GM03348 (cell line): ENCODE measurements at regions not wholly inside any gene's neighbourhood (a gene's known extent, or its start where the extent isn't known, plus 50 kb on each side); places are given as distances from the start of the nearest gene placed in this dataset.
"Not testable (repeated sequence)": the region's sequence is repeated elsewhere in the genome, so short reads cannot be mapped to it uniquely, and the experiment has no call there.

ENCODE experiments used
- DNase-seq: peaks from one replicate; pipeline ENCODE4 v3.0.0; 2012; ENCODE audit warnings: low spot score

DNA sequence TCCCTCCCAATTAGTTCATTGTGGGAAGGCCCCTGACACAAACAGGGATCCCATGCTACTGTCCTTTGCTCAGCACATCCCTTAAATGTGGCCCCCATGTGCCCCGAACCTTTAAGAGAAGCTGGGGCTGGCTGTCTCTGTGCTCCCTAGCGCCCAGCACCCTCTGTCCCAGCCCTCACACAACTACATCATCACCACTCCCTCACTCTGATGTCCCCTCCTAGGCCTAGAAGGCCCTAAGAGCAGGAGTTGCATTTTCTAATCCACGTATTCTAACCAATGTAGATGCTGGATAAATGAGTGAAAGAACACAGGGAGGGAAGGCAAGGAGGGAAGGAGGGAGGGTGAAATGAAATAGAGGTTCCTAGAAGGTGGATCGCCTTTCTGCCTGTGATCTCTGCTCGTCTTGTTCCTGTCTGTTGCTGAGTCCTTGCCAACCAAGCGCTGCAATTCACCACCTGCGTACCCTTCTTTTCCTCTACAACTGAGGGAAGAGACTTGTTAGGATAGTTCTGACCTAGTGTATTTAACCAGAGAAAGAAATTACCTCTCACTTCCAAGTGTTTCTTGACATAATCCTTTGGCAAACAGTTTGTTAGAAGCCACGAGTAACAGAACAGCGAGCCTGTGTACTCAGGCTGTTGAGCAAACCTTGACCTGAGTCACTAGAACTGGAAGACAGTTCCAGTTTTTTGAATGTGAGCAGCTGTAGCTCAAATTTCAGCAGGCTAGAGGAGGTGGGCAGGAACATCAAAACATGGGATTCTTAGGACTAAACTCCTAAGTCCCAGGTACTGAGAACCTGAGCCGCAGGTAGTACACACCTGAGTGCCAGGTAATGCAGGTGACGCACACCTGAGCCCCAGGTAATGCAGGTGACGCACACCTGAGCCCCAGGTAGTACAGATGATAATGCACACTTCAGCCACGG lies 181.5 kb upstream of the ID2 start:
- DNase-seq: no peak

DNA sequence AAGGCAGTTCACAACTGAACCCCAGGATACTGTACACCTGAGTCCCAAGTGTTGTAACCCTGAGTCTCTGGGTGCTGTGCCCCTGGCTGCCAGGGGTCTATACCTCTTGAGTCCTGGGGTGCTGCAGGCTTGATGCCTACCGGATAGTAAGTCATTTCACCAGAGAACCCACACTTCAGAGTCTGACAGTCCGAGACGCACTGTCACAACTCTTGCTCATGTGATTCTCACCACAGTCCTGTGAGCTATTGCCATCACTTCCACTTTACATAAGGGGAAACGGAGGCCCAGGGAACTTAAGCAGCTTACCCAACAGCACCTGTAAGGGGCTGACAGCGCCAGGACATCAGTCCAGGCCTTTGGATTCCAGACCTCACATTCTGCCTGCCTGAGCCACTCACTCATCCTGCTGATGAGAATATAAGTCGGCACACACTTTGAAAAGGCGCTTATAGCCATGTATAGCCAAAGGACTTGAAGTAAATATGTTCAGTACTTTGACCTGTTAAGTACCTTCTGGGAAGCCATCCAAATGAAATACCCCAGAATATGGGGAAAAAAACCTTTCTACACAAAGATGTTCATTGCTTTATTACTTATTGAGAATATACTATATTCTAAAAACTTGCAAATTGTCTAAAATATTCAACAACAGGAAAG lies 180.7 kb upstream of the ID2 start:
- no peak for DNase-seq

DNA sequence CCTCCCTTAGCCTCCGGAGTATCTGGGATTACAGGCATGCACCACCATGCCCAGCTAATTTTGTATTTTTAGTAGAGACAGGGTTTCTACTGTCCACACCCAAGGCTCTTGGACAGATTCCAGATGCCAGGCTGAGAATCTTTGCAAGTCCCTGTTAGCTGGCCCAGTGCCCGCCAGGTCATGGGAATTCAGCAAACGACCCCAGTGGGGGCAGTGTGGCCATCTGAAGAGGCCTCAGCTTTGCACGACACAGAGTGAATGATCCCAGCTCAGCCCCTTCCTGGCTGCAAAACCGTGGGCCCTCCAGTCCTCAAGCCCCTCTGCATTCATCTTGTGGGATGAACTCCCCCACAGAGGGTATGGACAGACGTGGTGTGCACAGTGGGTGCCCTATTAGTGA lies 179.5 kb upstream of the ID2 start:
- DNase-seq: no peak

DNA sequence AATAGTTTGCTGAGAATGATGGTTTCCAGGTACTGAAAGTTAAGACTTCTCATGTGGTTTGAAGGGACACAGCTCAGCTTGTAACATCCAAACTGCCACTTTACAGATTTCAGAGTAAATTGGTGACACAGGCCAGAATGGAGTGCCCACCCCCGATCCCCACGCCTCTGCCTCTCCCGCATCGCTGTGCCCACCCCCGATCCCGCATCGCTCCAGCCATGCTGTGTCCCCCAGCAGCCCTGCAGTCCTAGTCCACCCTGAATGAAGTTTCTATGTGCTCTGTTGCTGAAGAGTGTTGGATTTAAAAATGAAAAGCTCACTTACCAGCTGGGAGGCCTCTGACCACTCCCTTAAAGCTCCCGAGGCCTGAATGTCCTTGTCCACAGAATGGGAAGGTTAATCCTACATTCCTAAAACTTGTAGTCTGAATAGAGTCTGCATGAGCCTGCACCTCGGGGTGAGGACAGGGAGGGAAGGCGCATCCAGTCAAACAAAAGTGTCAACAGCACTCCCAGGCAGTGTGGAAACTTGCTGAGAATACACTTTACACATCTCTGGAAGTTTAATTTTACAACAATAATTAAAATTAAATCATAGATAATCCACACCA lies 176.4 kb upstream of the ID2 start:
- no peak for DNase-seq

DNA sequence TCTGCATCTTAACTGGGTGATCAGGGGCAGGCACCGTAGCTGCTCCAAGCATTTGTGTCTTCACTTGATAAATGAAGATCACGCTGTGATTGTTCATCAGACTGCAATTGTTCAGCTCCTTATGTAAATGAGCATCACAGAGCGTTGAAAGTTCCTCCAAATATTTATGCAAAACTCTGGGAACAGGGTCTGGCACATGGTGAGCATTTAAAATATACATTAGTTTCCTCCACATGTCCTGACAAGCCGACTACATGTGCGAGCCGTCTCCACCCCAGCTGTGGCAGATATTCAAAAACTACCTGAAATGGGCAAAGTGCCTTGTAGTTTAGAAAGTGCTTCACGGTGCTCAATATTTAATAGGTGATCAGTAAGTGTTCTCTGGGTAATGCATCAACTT lies 175.1 kb upstream of the ID2 start:
- DNase-seq: no peak

DNA sequence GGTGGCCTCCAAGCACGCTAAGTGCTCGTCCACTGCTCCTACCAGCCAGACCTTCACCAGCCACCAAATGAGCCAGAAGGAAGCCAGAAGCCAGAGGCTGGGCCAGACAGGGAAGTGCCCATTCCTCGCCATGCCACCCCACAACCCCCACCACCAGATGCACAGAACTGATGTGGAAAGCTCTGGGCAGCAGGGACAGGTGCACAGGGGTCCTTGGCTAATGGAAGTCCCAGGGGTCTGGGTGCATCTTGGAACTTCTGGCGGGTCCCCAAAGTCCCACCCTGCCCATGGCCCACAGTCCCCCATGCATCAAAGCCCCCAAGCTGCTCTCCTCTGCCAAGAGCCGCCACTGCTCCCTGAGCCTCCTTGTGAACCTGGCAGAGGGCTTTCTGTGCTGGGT lies 173.1 kb upstream of the ID2 start:
- DNase-seq: no peak

DNA sequence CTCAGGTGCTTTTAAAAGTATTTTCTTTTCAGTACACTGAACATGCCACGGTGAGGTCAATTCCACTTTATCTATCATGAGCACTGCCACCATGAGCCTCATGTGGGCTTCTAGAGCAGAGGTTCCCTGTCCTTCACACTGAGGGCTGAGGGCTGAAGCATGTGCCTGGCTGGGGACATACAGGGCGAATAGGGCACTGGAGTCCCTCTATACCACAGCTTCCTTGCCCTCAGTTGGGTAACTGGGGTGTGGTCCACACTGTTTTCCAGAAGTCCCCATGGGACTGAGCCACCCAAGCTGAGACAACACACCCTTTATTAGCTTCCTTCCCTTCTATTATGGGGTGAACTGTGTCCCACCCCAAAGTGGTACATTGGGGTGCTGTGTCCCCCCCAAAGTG lies 172.2 kb upstream of the ID2 start:
- DNase-seq: no peak

DNA sequence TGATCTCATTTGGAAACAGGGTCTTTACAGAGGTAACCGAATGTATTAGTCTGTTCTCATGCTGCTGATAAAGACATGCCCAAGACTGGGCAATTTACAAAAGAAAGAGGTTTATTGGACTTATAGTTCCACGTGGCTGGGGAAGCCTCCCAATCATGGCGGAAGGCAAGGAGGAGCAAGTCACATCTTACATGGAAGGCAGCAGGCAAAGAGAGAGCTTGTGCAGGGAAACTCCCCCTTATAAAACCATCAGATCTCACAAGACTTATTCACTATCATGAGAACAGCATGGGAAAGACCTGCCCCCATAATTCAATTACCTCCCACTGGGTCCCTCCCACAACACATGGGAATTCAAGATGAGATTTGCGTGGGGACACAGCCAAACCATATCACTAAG lies 171.8 kb upstream of the ID2 start:
- DNase-seq: not testable (repeated sequence)

DNA sequence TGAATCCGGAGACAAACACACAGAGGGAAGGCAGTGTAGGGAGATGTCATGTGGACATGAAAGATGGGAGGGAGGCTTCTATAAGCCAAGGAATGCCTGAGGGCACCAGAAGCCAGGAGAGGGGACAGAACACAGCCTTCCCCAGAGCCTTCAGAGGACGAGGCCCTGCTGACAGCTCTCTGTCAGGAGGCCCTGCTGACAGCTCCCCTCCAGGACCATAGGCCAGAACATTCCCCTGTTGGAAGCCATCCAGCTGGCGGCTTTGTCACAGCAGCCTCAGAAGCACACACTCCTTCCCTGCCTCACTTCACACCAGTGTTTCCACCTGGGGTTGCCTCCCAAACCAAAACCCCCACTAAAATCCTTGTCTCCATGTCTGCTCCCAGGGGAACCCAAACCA lies 171.3 kb upstream of the ID2 start:
- DNase-seq: no peak

DNA sequence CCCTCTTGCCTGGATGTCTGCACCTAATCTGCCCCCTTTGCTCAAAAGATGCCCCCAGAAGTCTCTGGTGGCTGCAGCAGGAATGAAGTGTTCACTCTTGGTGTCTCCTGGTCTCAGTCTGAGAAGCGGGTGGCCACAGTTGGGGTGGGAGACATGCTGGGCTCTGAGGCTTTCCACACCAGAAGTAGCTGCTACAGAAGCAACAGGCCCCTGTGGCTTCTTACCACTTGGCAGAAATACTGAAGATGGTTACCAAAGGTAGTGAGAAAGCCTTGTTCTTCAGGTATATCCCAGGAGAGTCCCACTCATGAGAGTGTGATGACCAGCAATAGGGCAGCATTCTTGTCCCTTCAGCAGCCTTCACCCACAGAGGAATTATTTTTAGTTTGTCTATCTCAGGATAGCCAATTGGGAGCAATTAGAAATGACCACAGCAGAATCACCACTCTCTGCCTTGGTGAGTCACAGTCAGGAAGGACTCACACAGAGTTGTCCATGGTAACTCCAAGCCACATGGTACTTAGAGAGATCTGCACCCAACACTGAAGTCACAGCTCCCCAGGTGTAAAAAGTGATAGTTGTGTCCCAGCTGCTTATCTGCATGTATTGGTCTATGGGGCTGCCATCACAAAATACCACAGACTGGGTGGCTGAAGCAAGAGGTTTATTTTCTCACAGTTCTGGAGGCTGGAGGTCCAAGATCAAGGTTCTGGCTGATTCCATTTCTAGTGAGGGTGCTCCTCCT lies 169.8 kb upstream of the ID2 start:
- peak; percentile 86 for DNase-seq

DNA sequence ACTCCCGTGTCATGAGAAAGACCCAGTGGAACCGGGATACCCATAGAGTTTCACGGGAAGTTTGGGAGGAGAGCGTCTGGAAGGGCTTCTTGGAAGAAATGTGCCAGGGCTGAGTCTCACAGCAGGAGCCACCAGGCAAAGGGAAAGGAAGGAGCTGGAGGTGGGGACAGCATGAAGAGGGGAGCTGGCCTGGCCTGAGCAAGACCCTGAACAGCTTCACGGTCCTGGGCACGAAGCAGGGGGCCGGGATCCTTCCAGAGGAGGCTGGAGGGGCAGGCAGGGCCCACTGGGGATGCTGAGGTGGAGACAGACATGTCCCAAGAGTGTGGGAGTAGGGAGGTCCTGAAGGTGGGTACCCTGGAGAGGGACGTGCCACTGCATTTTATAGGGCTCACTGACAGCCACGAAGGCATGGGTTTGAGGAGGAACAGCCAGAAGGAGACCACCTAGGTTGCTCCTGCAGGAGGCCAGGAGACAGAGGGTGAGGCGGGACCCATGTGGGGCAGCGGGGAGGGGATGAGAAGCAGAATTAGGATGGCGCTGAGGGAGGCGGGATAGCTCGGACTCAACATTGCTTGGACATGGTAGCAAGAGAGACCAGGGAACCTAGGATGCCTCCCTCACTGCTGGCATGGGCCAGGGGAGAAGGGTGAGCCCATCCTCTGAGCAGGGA lies 168.1 kb upstream of the ID2 start:
- no peak for DNase-seq

DNA sequence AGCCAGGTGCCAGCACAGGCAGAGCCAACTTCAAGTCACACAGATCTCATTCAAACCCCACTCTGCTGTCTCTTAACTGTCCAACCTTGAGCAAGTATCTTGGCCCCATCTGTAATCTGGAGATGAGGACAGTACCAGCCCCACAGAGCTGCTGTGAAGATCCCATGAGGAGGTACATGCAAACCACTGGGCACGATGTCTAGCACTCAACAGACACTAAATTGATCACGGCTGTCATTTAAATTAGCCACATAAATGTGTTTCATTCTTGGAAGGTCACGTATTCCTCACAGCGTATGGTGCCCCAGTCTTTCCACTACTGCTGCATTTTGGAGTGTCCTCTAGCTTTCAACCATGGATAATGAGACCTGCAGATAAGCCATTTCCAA lies 167.6 kb upstream of the ID2 start:
- no peak for DNase-seq

DNA sequence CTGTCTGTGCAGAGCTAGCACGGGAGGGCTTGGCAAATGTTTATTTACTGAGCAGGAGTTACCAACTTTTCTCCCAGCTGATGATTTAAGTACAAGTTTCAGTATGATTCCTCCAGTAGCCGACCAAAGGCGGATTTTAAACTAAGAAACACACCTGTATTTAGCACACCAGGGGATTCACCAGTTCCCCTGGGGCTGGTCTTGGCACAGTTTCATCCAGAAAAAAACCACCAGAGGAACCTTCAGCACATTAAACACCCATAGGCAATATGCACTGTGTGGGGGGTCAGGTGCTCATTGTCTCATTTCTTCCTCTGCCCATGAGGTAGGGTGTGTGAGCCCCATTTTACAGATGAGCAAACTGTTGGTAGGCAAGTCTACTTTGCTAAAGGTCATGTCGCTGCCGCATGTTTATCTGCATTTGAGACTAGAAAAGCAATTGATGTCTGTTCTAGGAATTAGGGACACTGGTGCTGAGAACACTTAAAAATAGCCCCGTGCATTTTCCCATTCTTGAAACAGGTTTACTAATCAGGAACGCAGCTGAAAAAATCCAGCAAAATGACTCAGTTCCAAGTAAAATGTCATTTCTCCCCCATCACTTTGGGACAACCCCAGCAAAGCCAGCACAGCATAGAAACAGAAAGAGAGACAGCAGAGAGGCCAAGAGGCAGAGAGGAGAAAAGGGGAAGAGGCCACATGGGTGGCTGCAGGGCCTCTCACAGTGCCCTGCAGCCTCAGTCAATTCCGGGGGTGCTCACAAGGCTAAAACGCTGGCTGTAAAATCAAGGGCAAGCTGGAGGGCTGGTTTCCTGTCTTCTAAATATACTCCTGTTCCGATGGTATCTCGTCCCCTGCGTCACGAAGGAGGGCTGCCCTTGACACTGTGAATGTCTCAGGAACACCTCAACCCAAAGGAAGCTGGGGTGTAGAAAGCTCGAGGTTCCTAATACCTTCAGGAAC lies 166.8 kb upstream of the ID2 start:
- DNase-seq: no peak

DNA sequence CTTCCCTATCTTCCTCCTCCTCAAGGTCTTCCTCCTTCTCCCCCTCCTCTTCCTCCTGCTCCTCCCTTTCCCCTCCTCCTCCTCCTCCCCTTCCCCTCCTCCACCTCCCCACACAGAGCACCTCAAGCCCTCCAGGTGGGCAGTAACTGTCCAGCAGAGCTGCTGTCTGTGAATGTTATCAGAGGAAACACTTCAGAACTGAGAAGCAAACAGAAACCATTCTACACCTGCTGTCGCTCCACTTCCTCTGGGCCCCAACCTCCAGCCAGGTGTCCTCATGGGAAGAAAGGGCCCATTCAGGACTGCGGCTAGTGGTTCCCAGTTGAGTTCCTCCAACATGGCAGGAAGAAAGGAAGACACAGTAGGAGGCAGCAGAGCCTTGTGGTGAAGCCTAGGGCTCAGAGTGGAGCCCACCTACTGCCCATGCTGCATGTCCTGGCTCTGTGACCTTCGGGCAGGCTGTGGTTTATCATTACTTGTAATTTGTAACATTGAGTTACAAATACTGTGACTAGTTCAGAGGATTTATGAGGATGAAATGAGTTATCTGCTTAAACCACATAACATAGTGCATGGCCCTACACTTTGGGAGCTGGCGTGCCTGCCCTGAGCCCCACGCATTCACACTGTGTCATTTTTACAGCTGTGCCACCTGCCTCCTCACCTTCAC lies 165.9 kb upstream of the ID2 start:
- no peak for DNase-seq

DNA sequence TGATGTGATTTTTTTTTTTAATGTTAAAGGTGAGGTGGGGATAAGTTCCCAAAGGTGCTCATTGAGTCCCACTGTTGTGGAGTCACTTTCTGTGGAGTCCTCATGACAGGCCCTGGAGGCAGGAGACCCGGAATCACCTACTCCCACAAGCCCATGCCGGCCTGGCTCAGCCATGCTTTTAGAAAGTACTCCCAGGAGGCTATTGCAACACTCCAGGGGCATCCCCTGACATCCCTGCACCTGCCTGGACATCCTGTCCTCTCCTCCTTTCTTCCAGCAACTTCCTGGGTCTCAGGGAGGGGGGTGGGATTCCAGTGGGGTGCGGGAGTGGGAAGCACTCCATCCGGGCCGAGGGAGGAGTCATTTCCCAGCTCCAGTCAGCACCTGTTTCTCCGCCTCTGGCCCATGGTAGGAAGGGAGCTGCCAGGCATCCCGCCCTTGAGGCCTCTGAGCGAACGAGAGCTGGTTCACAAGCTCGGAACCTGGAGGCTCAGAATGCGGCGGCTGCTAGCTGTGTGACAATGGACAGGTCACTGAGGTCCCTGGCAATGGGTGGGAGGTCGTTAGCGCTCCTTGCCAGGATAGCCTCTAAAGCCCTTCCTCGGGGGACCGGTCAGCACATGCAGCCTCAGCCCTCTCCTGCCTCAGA lies 163.9 kb upstream of the ID2 start:
- DNase-seq: no peak

DNA sequence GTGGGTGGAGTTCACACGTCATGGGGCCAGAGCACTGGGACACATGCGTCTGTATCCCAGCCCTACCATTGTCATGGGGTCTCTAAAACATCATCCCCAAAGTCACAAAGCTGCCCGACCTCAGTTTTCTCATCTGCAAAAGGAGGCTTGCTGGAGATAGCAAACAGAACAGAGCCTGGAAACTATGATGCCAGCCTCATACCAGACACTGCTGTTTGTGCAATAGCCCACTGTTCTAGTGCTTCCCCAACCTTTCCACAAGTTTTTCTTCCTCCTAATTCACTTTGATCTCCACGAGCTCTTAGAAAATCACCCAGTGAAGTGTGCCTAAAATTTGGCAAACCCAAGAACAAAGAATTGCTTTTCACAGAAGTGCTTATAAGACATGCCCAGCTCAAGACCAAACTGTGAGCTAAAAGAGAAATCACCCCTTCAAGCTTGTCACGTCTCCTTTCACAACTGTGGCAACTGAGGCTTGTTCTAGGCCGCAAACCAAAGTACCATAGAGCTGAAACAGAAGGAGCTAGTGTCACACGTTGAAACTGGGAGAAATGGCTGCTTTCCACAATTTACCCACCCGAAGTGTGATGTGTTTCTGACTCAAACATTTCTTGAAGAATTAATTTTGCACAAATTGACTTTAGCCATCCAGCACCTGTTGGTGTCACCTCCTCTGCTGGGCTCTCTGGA lies 162.7 kb upstream of the ID2 start:
- no peak for DNase-seq

DNA sequence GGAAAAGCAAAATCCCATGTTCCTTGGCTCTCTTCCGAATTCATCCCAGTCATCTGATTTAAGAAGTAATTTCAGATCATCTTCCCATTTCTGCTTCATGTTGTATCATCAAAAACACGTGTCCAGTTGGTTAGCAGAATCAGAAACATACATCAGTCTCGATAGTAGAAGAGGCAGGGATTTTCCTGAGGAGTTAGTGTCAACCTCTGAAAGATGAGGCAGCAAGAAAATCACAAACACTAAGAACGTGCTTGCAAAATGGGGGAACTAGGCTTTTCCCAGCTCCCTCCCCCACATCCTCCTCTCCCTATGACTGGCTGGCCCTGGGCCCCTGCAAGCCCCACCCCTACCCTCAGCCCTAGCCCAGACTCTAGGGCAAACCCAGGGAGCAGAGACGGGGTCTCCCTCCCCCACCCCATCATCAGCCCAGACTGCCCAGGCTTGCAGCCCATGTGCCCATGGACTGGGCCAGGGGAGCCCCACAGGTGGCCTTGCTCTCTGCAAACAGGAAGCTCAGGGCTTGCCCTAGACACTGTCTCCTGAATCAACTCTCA lies 161.0 kb upstream of the ID2 start:
- no peak for DNase-seq

DNA sequence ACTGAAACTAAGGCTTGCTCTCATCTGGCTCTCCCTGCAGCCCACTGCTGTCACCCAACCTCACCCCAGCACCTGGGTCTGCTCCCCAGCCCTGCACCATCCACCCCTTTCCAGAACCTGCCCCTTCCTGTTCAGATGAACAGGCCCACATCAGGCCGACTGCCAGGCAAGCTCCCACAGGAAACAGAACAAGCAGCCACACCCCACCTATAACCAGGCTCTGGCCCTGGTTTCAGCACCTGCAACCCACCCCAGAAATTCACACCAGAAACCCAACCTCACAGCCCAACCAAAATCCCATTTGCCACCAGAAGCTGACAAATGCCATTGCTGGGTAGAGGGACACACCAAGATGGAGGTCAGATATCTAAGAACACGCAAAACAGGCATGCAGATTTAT lies 159.2 kb upstream of the ID2 start:
- DNase-seq: no peak

DNA sequence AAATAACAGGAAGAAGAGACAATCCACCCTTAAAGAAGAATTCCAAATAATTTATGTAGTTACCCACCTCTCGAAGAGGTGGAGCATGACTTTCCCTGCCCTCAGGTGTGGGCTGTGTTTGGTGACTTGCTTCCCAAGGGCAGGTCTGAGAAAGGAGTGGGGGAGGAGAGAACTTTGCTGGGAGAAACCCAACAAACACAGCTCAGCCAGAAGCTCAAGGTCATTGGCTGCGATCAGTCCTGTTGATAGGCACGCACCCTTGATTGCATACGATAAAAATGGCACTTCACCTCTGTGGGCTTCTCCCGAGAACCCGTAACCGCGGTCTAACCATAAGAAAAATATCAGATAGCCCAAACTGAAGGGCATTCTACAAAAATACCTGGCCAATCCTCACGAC lies 157.5 kb upstream of the ID2 start:
- no peak for DNase-seq
